GM23338 (cell line): ENCODE measurements at regions not wholly inside any gene's neighbourhood (a gene's known extent, or its start where the extent isn't known, plus 50 kb on each side); places are given as distances from the start of the nearest gene placed in this dataset.
A peak's percentile ranks its signal among the peaks of the same experiment; 100 is the strongest.

Experiments
- ATAC-seq: fragments of 200-7000 bp; cut with Tn5 transposase; 3 replicates; pipeline ENCODE4 v1.9.1; 2020
- DNase-seq: peaks from one replicate; pipeline ENCODE4 v3.0.0-alpha.2; 2015; ENCODE audit warnings: low spot score
- H2AFZ ChIP-seq: fragments of 200-600 bp; sonication (generic); 2 replicates; pipeline ENCODE4 v1.8.0; 2016; ENCODE audit warnings: antibody characterized with exemption, mild to moderate bottlenecking, moderate library complexity
- H3F3A ChIP-seq: fragments of 200-600 bp; sonication (generic); replicated peaks from 2 replicates; pipeline ENCODE4 v1.8.0; 2017; ENCODE audit warnings: antibody characterized with exemption, mixed run types, low read depth
- H3K27ac ChIP-seq: fragments of 200-600 bp; sonication (generic); 2 replicates; pipeline ENCODE4 v1.6.1; 2016; ENCODE audit warnings: low read depth
- H3K27me3 ChIP-seq: fragments of 200-600 bp; sonication (generic); 2 replicates; pipeline ENCODE4 v1.8.0; 2016; ENCODE audit warnings: mild to moderate bottlenecking, mixed run types, moderate library complexity; ENCODE audit not compliant: insufficient read depth
- H3K36me3 ChIP-seq: fragments of 200-600 bp; sonication (generic); 2 replicates; pipeline ENCODE4 v1.8.0; 2016; ENCODE audit warnings: mild to moderate bottlenecking; ENCODE audit not compliant: insufficient read depth
- H3K4me1 ChIP-seq: fragments of 200-600 bp; sonication (generic); 2 replicates; pipeline ENCODE4 v1.8.0; 2016; ENCODE audit warnings: mild to moderate bottlenecking, moderate library complexity; ENCODE audit not compliant: insufficient read depth
- H3K4me2 ChIP-seq: fragments of 200-600 bp; sonication (generic); 2 replicates; pipeline ENCODE4 v1.7.1; 2017; ENCODE audit warnings: mixed run types
- H3K4me3 ChIP-seq: fragments of 200-600 bp; sonication (generic); 2 replicates; pipeline ENCODE4 v1.6.1; 2016; ENCODE audit warnings: mixed run types
- H3K79me2 ChIP-seq: fragments of 200-600 bp; sonication (generic); replicated peaks from 2 replicates; pipeline ENCODE4 v1.8.0; 2017; ENCODE audit warnings: mild to moderate bottlenecking; ENCODE audit not compliant: insufficient read depth
- H3K9me2 ChIP-seq: fragments of 200-600 bp; sonication (generic); 2 replicates; pipeline ENCODE4 v1.8.0; 2017; ENCODE audit not compliant: insufficient read depth
- H4K20me1 ChIP-seq: fragments of 200-600 bp; sonication (generic); replicated peaks from 2 replicates; pipeline ENCODE4 v1.8.0; 2017; ENCODE audit warnings: mild to moderate bottlenecking; ENCODE audit not compliant: insufficient read depth
- H3K27ac Mint-ChIP-seq: 2 replicates; pipeline ENCODE4 v1.8.0; 2020; ENCODE audit warnings: inconsistent platforms, mild to moderate bottlenecking, moderate library complexity, mixed read lengths
- H3K27me3 Mint-ChIP-seq: 3 replicates; pipeline ENCODE4 v1.8.0; 2022; ENCODE audit warnings: low read depth, mild to moderate bottlenecking, moderate library complexity, mixed read lengths, inconsistent platforms; ENCODE audit not compliant: insufficient read depth, poor library complexity
- H3K36me3 Mint-ChIP-seq: 3 replicates; pipeline ENCODE4 v1.8.0; 2021; ENCODE audit warnings: low read depth, mild to moderate bottlenecking, inconsistent platforms, moderate library complexity, mixed read lengths
- H3K4me1 Mint-ChIP-seq: 3 replicates; pipeline ENCODE4 v1.8.0; 2020; ENCODE audit warnings: mild to moderate bottlenecking, inconsistent platforms, mixed read lengths
- H3K4me3 Mint-ChIP-seq: 3 replicates; pipeline ENCODE4 v1.8.0; 2021; ENCODE audit warnings: moderate library complexity, mild to moderate bottlenecking, inconsistent platforms, mixed read lengths
- H3K9me3 Mint-ChIP-seq: 3 replicates; pipeline ENCODE4 v1.8.0; 2020; ENCODE audit warnings: moderate library complexity, mild to moderate bottlenecking, inconsistent platforms, mixed read lengths
- CREB1 ChIP-seq: fragments of 250-450 bp; sonication (Bioruptor Pico); IDR thresholded peaks from 2 replicates; pipeline ENCODE4 v1.5.0; 2020; ENCODE audit warnings: low read depth, mild to moderate bottlenecking, moderate library complexity
- EZH2 ChIP-seq: fragments of 200-600 bp; sonication (generic); IDR thresholded peaks from one replicate; pipeline ENCODE4 v1.8.0; 2017; ENCODE audit warnings: antibody characterized with exemption, mild to moderate bottlenecking, low read depth; ENCODE audit not compliant: unreplicated experiment
- EZH2phosphoT487 ChIP-seq: fragments of 200-600 bp; sonication (generic); IDR thresholded peaks from one replicate; pipeline ENCODE4 v1.8.1; 2018; ENCODE audit warnings: antibody characterized with exemption; ENCODE audit not compliant: unreplicated experiment
- JUNB ChIP-seq: IDR thresholded peaks from one replicate; pipeline ENCODE4 v1.6.1; 2016; ENCODE audit warnings: antibody characterized with exemption; ENCODE audit not compliant: unreplicated experiment
- NANOG ChIP-seq: IDR thresholded peaks from 2 replicates; pipeline ENCODE4 v1.6.1; 2016; ENCODE audit warnings: antibody characterized with exemption, borderline replicate concordance
- POLR2AphosphoS5 ChIP-seq: IDR thresholded peaks from 2 replicates; pipeline ENCODE4 v1.6.1; 2016; ENCODE audit warnings: antibody characterized with exemption, low read depth
- STAT1 ChIP-seq: IDR thresholded peaks from one replicate; pipeline ENCODE4 v1.6.1; 2016; ENCODE audit warnings: antibody characterized with exemption; ENCODE audit not compliant: unreplicated experiment
- ZNF114 ChIP-seq: fragments of 250-450 bp; sonication (Bioruptor Pico); IDR thresholded peaks from 2 replicates; pipeline ENCODE4 v1.5.0; 2020; ENCODE audit warnings: mild to moderate bottlenecking, moderate library complexity
- ZNF331 ChIP-seq: fragments of 250-450 bp; sonication (Bioruptor Pico); IDR thresholded peaks from 2 replicates; pipeline ENCODE4 v1.5.0; 2020; ENCODE audit warnings: low read depth, mild to moderate bottlenecking, moderate library complexity
- ZNF462 ChIP-seq: fragments of 250-450 bp; sonication (Bioruptor Pico); IDR thresholded peaks from 2 replicates; pipeline ENCODE4 v1.5.0; 2020; ENCODE audit warnings: mild to moderate bottlenecking, moderate library complexity
- TF ChIP-seq, protein P1 (sequence below): IDR thresholded peaks from 2 replicates; pipeline ENCODE4 v1.6.1; 2016; ENCODE audit warnings: antibody characterized with exemption
- TF ChIP-seq, protein P2 (sequence below): IDR thresholded peaks from one replicate; pipeline ENCODE4 v1.6.1; 2018; ENCODE audit warnings: antibody characterized with exemption; ENCODE audit not compliant: unreplicated experiment
- TF ChIP-seq, protein P3 (sequence below), 2 experiments: fragments of 200-600 bp in 1 of 2; sonication (generic) in 1 of 2; conservative IDR thresholded peaks; 2 replicates each; pipeline versions ENCODE4 v1.5.1 to v1.6.1; 2016 to 2017; ENCODE audit warnings: antibody characterized with exemption in 2 of 2, low read depth in 2 of 2, mild to moderate bottlenecking in 2 of 2, moderate library complexity in 1 of 2

DNA sequence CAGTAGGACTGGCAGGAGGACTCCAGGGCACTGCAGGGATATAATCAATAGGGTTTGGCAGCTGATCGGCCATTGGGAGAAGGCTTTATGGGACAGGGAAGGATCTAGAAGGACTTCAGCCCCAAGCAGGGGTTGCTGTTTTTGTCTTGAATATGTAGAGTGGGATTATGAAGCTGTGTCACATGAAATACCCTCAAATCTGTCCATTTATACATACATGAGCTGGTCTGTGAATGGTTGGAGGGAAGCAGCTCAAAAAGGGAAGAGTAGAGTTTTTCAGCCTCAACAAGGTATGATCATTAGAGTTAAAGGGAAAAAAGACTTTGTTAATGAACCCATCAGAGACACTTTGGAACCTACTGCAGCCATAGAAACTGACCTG is 98.2 kb upstream of the ZNF217 start:
- no peak overlapping the region for H3K27ac ChIP-seq
- no peaks in the 10 kb centered on the region for H3K27me3 Mint-ChIP-seq
- no peaks in the 10 kb centered on the region for H3F3A ChIP-seq
- H3K4me2 ChIP-seq = no peak overlapping the region
- no peak overlapping the region for H3K4me3 Mint-ChIP-seq
- no peaks in the 10 kb centered on the region for H3K9me2 ChIP-seq
- peak overlapping the region; percentile 63; the same call in 1 of the 2 replicates for H2AFZ ChIP-seq
- H3K36me3 ChIP-seq = no peaks in the 10 kb centered on the region
- no peak for DNase-seq
- no peaks in the 10 kb centered on the region for H3K4me1 ChIP-seq
- no peaks in the 10 kb centered on the region for H3K36me3 Mint-ChIP-seq
- H3K27me3 ChIP-seq = no peaks in the 10 kb centered on the region
- no peak for ATAC-seq
- no peaks in the 10 kb centered on the region for H3K4me1 Mint-ChIP-seq
- no peak overlapping the region for H3K4me3 ChIP-seq
- no peaks in the 10 kb centered on the region for H3K9me3 Mint-ChIP-seq
- no peak for TF ChIP-seq EZH2phosphoT487
- no peak for TF ChIP-seq ZNF331 (CRISPR knock-in tag)
- no peak for TF ChIP-seq NANOG
- TF ChIP-seq ZNF114 = no peak
- no peak for TF ChIP-seq EZH2
- no peak for TF ChIP-seq CREB1 (CRISPR knock-in tag)
- TF ChIP-seq STAT1 = no peak
- no peak for TF ChIP-seq ZNF462 (CRISPR knock-in tag)
- TF ChIP-seq JUNB = no peak
- no peak for TF ChIP-seq POLR2AphosphoS5
- TF ChIP-seq, protein P1, sequence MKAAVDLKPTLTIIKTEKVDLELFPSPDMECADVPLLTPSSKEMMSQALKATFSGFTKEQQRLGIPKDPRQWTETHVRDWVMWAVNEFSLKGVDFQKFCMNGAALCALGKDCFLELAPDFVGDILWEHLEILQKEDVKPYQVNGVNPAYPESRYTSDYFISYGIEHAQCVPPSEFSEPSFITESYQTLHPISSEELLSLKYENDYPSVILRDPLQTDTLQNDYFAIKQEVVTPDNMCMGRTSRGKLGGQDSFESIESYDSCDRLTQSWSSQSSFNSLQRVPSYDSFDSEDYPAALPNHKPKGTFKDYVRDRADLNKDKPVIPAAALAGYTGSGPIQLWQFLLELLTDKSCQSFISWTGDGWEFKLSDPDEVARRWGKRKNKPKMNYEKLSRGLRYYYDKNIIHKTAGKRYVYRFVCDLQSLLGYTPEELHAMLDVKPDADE = no peak
- TF ChIP-seq, protein P2, sequence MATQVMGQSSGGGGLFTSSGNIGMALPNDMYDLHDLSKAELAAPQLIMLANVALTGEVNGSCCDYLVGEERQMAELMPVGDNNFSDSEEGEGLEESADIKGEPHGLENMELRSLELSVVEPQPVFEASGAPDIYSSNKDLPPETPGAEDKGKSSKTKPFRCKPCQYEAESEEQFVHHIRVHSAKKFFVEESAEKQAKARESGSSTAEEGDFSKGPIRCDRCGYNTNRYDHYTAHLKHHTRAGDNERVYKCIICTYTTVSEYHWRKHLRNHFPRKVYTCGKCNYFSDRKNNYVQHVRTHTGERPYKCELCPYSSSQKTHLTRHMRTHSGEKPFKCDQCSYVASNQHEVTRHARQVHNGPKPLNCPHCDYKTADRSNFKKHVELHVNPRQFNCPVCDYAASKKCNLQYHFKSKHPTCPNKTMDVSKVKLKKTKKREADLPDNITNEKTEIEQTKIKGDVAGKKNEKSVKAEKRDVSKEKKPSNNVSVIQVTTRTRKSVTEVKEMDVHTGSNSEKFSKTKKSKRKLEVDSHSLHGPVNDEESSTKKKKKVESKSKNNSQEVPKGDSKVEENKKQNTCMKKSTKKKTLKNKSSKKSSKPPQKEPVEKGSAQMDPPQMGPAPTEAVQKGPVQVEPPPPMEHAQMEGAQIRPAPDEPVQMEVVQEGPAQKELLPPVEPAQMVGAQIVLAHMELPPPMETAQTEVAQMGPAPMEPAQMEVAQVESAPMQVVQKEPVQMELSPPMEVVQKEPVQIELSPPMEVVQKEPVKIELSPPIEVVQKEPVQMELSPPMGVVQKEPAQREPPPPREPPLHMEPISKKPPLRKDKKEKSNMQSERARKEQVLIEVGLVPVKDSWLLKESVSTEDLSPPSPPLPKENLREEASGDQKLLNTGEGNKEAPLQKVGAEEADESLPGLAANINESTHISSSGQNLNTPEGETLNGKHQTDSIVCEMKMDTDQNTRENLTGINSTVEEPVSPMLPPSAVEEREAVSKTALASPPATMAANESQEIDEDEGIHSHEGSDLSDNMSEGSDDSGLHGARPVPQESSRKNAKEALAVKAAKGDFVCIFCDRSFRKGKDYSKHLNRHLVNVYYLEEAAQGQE = no peak
- TF ChIP-seq, protein P3, sequence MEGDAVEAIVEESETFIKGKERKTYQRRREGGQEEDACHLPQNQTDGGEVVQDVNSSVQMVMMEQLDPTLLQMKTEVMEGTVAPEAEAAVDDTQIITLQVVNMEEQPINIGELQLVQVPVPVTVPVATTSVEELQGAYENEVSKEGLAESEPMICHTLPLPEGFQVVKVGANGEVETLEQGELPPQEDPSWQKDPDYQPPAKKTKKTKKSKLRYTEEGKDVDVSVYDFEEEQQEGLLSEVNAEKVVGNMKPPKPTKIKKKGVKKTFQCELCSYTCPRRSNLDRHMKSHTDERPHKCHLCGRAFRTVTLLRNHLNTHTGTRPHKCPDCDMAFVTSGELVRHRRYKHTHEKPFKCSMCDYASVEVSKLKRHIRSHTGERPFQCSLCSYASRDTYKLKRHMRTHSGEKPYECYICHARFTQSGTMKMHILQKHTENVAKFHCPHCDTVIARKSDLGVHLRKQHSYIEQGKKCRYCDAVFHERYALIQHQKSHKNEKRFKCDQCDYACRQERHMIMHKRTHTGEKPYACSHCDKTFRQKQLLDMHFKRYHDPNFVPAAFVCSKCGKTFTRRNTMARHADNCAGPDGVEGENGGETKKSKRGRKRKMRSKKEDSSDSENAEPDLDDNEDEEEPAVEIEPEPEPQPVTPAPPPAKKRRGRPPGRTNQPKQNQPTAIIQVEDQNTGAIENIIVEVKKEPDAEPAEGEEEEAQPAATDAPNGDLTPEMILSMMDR (conservative IDR thresholded peaks at IDR 0.05; ENCODE audit: low read depth in 2 of 2) = no peak
- no peaks in the 10 kb centered on the region for H4K20me1 ChIP-seq
- H3K27ac Mint-ChIP-seq = no peak overlapping the region
- no peaks in the 10 kb centered on the region for H3K79me2 ChIP-seq
